VCaP (cell line): ENCODE measurements at regions not wholly inside any gene's neighbourhood (a gene's known extent, or its start where the extent isn't known, plus 50 kb on each side); places are given as distances from the start of the nearest gene placed in this dataset.
A peak's percentile ranks its signal among the peaks of the same experiment; 100 is the strongest.

ENCODE experiments used
- H3K27ac ChIP-seq: fragments of 450-650 bp; 2 replicates; pipeline ENCODE4 v1.5.1; 2017
- TF ChIP-seq, protein P1 (sequence below): fragments of 450-650 bp; conservative IDR thresholded peaks from 2 replicates; pipeline ENCODE4 v1.5.1; 2017; ENCODE audit warnings: mild to moderate bottlenecking, moderate library complexity

DNA sequence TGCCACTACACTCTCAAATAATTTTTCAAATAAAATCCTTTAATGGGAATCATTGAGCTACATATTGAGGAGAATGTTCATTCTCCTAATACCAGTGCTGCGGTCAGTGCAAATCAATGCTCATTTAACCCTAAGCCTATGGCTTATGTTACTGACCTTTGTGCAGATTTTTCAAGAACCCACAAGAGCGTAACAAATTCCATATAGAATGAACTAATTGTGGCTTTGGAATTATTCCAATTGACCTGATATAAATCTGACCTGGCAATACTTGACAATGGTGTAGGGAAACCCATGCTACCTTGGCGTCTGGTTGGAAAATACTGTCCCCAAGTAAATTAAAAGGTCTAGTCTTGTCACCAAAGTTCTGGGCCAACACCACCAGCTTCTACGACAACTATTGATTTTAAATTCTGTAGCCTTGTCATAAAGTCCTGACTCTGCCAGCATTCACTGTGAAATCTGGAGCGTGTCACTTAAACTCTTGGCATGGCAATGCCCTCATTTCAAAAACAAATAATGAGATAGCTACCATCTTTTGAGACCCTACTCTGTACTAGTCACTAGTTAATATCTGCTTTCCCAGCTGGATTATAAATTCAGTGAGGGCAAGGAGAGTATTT is 320.9 kb downstream of the AHR start:
- TF ChIP-seq, protein P1, sequence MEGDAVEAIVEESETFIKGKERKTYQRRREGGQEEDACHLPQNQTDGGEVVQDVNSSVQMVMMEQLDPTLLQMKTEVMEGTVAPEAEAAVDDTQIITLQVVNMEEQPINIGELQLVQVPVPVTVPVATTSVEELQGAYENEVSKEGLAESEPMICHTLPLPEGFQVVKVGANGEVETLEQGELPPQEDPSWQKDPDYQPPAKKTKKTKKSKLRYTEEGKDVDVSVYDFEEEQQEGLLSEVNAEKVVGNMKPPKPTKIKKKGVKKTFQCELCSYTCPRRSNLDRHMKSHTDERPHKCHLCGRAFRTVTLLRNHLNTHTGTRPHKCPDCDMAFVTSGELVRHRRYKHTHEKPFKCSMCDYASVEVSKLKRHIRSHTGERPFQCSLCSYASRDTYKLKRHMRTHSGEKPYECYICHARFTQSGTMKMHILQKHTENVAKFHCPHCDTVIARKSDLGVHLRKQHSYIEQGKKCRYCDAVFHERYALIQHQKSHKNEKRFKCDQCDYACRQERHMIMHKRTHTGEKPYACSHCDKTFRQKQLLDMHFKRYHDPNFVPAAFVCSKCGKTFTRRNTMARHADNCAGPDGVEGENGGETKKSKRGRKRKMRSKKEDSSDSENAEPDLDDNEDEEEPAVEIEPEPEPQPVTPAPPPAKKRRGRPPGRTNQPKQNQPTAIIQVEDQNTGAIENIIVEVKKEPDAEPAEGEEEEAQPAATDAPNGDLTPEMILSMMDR, result no peak
- peak overlapping the region; percentile 69 for H3K27ac ChIP-seq

DNA sequence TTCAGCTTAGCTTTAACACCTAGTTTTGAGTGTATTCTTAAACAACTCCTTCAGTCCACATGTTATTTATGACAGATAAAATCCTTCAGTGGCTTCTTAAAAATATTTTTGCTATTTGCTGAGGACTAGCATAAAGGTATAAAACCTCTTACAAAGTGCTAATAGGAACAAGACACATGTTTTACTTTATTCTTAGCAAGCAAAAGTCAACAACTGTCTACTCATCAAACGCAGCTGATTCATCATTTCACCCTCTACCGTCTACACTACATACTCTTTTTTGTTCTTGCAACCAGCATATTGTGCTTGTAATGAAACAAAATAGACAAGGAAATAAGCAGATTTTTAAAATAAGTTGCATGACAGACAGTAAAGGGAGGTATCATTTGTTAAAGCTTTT is 319.7 kb downstream of the SNX13 start:
- TF ChIP-seq, protein P1, result no peak
- peak overlapping the region; percentile 69; the same call in 1 of the 2 replicates for H3K27ac ChIP-seq

DNA sequence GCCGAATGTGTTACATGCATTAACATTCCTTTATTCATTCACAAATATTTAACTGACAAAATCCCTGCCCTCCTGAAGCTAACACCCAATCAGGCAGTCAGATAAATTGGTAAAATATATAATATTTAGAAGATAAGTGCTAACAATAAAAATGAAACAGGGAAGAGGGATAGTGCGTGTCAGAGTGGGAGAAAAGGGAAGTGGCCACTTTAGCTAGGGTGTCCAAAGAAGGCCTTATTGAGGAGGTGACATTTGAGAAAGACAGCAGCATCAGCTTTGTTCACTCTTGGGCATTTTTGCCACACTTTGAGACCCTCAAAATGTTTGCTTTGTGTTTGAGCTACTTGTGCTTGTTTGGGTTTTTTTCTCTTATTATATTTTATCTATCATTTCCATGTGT is 317.8 kb downstream of the SNX13 start:
- TF ChIP-seq, protein P1, result no peak
- no peak overlapping the region for H3K27ac ChIP-seq

- TF ChIP-seq, protein P1, result no peak
- no peak overlapping the region for H3K27ac ChIP-seq
Measured at GRCh38 chr7:17623546-17624185, 316.6 kb downstream of the SNX13 start.

DNA sequence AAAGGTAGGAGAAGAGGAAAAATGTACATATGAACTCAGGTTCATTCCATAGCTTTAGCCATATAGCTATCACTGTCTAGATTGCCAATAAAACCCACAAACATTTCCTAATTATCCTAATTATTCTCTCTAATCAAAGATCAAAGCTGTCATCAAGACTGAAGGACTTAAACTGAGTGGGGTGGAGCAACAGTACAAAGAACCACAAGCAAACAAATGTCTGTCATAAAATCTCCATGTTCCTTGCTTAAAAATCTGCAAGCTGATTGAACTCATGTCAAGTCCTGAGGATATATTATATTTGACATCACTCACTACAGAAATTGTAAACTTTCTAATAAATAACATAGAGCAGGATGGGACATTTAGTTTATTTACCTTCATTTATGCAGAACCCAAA is 315.9 kb downstream of the SNX13 start:
- H3K27ac ChIP-seq, result no peak overlapping the region
- TF ChIP-seq, protein P1, result no peak

GRCh38 chr7:17625043-17625442 is 315.3 kb downstream of the SNX13 start:
- H3K27ac ChIP-seq, result no peak overlapping the region
- TF ChIP-seq, protein P1, result no peak

DNA sequence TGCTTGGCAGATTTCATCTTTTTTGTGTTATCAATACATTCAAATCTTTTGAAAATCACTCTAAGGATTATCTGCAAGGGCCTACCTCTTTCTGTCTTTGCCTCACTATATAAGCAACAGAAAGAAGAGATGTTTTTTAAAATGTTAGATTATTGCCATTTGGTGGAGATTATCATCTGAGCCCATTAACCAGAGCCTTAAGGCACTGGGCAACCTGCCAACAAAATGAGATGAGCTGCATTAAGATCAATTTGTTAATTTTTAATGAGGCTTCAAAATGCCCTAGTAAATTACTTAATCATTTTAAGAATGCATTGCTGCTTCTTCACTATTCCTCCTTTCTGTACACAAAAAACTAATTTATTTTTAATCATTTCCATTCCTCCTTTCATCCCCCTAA is 314.1 kb downstream of the SNX13 start:
- no peak overlapping the region for H3K27ac ChIP-seq
- TF ChIP-seq, protein P1, result no peak
